ENCODE measurements at regions not wholly inside any gene's neighbourhood (a gene's known extent, or its start where the extent isn't known, plus 50 kb on each side); places are given as distances from the start of the nearest gene placed in this dataset.

DNA sequence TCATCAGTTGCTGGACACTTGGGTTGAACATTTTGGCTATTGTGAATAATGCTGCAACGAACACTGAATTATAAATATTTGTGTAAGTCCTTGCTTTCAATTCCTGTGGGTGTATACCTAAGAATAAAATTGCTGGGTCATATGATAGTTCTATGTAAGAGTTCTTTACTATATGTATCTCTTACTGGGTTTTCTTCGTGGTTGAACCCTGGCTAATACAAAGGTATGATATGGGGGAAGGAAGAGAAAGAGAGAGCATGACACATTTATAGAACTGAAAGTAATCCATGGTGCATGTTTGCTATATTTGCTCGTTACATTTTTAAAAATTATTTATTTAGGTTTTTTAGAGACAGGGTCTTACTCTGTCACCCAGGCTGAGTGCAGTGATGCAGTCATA lies 143.1 kb upstream of the GAREM1 start (continued):
- TF ChIP-seq, protein P1, sequence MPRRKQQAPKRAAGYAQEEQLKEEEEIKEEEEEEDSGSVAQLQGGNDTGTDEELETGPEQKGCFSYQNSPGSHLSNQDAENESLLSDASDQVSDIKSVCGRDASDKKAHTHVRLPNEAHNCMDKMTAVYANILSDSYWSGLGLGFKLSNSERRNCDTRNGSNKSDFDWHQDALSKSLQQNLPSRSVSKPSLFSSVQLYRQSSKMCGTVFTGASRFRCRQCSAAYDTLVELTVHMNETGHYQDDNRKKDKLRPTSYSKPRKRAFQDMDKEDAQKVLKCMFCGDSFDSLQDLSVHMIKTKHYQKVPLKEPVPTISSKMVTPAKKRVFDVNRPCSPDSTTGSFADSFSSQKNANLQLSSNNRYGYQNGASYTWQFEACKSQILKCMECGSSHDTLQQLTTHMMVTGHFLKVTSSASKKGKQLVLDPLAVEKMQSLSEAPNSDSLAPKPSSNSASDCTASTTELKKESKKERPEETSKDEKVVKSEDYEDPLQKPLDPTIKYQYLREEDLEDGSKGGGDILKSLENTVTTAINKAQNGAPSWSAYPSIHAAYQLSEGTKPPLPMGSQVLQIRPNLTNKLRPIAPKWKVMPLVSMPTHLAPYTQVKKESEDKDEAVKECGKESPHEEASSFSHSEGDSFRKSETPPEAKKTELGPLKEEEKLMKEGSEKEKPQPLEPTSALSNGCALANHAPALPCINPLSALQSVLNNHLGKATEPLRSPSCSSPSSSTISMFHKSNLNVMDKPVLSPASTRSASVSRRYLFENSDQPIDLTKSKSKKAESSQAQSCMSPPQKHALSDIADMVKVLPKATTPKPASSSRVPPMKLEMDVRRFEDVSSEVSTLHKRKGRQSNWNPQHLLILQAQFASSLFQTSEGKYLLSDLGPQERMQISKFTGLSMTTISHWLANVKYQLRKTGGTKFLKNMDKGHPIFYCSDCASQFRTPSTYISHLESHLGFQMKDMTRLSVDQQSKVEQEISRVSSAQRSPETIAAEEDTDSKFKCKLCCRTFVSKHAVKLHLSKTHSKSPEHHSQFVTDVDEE (CRISPR knock-in tag; IDR thresholded peaks at IDR 0.05): no peak
- TF ChIP-seq ZNF70 (CRISPR knock-in tag; IDR thresholded peaks at IDR 0.05) (no peak), GLIS3 (CRISPR knock-in tag; IDR thresholded peaks at IDR 0.05) (no peak)
- TF ChIP-seq, protein P2, sequence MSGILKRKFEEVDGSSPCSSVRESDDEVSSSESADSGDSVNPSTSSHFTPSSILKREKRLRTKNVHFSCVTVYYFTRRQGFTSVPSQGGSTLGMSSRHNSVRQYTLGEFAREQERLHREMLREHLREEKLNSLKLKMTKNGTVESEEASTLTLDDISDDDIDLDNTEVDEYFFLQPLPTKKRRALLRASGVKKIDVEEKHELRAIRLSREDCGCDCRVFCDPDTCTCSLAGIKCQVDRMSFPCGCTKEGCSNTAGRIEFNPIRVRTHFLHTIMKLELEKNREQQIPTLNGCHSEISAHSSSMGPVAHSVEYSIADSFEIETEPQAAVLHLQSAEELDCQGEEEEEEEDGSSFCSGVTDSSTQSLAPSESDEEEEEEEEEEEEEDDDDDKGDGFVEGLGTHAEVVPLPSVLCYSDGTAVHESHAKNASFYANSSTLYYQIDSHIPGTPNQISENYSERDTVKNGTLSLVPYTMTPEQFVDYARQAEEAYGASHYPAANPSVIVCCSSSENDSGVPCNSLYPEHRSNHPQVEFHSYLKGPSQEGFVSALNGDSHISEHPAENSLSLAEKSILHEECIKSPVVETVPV (CRISPR knock-in tag; IDR thresholded peaks at IDR 0.05): no peak

DNA sequence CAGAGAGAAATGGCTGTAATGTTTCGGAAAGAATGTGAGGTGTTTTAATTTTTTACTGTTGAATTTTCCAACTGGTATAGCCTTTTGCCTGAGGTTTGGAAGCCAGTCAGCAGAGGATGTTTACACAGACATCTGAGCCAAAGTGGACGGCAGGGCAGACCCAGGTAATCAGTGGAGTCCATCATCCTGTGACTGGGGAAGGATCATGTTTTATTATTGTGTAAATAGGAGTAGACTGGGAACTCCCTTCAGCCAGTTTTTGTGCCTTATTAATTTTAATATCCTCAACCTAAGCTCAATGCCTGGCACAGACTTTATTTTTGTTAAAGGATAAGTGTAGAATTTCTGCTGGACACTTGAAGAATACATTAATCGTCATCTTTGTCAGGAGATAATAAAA lies 142.0 kb upstream of the GAREM1 start:
- no peak for ATAC-seq

More for the DNA sequence above, 142.0 kb upstream of the GAREM1 start:
- TF ChIP-seq ZFP30 (CRISPR knock-in tag; IDR thresholded peaks at IDR 0.05) (no peak), SNAI2 (CRISPR knock-in tag; IDR thresholded peaks at IDR 0.05) (no peak), ZNF565 (CRISPR knock-in tag; conservative IDR thresholded peaks at IDR 0.05; ENCODE audit: low read depth) (no peak), ESRRG (CRISPR knock-in tag; IDR thresholded peaks at IDR 0.05) (no peak), PPARA (CRISPR knock-in tag; IDR thresholded peaks at IDR 0.05; ENCODE audit: borderline replicate concordance) (no peak), BACH2 (CRISPR knock-in tag; IDR thresholded peaks at IDR 0.05; ENCODE audit: borderline replicate concordance) (no peak), GLIS3 (CRISPR knock-in tag; IDR thresholded peaks at IDR 0.05) (no peak), ARNTL (CRISPR knock-in tag; IDR thresholded peaks at IDR 0.05; ENCODE audit: borderline replicate concordance, low read depth) (no peak), ISL1 (CRISPR knock-in tag; IDR thresholded peaks at IDR 0.05) (no peak), RARB (CRISPR knock-in tag; IDR thresholded peaks at IDR 0.05) (no peak), OSR1 (CRISPR knock-in tag; IDR thresholded peaks at IDR 0.05) (no peak), ZC3H10 (CRISPR knock-in tag; IDR thresholded peaks at IDR 0.05) (no peak), CSDC2 (CRISPR knock-in tag; IDR thresholded peaks at IDR 0.05) (no peak), TOX (CRISPR knock-in tag; IDR thresholded peaks at IDR 0.05; ENCODE audit: borderline replicate concordance) (no peak)
- TF ChIP-seq, protein P3, sequence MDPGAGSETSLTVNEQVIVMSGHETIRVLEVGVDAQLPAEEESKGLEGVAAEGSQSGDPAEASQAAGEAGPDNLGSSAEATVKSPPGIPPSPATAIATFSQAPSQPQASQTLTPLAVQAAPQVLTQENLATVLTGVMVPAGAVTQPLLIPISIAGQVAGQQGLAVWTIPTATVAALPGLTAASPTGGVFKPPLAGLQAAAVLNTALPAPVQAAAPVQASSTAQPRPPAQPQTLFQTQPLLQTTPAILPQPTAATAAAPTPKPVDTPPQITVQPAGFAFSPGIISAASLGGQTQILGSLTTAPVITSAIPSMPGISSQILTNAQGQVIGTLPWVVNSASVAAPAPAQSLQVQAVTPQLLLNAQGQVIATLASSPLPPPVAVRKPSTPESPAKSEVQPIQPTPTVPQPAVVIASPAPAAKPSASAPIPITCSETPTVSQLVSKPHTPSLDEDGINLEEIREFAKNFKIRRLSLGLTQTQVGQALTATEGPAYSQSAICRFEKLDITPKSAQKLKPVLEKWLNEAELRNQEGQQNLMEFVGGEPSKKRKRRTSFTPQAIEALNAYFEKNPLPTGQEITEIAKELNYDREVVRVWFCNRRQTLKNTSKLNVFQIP (CRISPR knock-in tag; IDR thresholded peaks at IDR 0.05; ENCODE audit: borderline replicate concordance, low read depth): no peak
- TF ChIP-seq, protein P2 (CRISPR knock-in tag; IDR thresholded peaks at IDR 0.05): no peak
- TF ChIP-seq, protein P4, sequence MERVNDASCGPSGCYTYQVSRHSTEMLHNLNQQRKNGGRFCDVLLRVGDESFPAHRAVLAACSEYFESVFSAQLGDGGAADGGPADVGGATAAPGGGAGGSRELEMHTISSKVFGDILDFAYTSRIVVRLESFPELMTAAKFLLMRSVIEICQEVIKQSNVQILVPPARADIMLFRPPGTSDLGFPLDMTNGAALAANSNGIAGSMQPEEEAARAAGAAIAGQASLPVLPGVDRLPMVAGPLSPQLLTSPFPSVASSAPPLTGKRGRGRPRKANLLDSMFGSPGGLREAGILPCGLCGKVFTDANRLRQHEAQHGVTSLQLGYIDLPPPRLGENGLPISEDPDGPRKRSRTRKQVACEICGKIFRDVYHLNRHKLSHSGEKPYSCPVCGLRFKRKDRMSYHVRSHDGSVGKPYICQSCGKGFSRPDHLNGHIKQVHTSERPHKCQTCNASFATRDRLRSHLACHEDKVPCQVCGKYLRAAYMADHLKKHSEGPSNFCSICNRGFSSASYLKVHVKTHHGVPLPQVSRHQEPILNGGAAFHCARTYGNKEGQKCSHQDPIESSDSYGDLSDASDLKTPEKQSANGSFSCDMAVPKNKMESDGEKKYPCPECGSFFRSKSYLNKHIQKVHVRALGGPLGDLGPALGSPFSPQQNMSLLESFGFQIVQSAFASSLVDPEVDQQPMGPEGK (CRISPR knock-in tag; IDR thresholded peaks at IDR 0.05; ENCODE audit: borderline replicate concordance): no peak
- TF ChIP-seq, protein P5, sequence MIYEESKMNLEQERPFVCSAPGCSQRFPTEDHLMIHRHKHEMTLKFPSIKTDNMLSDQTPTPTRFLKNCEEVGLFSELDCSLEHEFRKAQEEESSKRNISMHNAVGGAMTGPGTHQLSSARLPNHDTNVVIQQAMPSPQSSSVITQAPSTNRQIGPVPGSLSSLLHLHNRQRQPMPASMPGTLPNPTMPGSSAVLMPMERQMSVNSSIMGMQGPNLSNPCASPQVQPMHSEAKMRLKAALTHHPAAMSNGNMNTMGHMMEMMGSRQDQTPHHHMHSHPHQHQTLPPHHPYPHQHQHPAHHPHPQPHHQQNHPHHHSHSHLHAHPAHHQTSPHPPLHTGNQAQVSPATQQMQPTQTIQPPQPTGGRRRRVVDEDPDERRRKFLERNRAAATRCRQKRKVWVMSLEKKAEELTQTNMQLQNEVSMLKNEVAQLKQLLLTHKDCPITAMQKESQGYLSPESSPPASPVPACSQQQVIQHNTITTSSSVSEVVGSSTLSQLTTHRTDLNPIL (CRISPR knock-in tag; IDR thresholded peaks at IDR 0.05; ENCODE audit: low read depth): no peak
- TF ChIP-seq, protein P1 (CRISPR knock-in tag; IDR thresholded peaks at IDR 0.05): no peak

Measured in SK-N-SH treated with all-trans-retinoic acid at 6 μM for 48 hours (cell line).